ENCODE measurements at regions not wholly inside any gene's neighbourhood (a gene's known extent, or its start where the extent isn't known, plus 50 kb on each side); places are given as distances from the start of the nearest gene placed in this dataset.

DNA sequence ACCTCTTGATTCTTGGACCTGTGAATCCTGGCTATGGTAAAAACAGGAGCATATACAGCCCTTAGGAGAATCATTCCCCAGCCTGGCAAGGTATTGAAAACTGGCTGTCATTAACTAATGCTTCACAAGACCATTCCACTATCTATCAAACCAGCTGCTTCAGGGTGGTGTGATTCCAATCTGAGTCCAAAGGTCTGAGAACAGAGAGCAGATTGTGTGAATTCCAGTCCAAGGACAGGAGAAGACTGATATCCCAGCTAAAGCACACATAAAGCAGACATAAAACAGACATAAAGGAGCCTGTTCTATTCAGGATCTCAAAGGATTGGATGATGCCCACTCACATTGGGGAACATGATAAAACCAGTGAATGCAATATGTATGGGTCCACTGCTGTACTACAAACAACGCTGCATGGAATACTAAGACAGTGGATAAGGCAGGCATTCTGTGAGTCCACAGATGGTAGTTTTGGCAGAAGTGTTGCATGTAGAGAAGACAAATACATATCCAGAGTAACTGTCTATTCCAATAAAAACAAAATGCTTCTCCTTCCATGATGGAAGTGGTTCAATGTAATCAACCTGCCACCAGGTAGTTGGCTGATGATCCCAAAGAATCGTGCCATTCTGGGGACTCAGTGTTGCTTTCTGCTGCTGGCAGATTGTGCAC is 363.9 kb downstream of the KCNJ3 start:
- ATAC-seq, result no peak
- H3K9me3 Mint-ChIP-seq, result peaks cover 14% of the 10 kb centered on the region
- H3K4me3 Mint-ChIP-seq, result no peak overlapping the region
- TF ChIP-seq, protein P1, sequence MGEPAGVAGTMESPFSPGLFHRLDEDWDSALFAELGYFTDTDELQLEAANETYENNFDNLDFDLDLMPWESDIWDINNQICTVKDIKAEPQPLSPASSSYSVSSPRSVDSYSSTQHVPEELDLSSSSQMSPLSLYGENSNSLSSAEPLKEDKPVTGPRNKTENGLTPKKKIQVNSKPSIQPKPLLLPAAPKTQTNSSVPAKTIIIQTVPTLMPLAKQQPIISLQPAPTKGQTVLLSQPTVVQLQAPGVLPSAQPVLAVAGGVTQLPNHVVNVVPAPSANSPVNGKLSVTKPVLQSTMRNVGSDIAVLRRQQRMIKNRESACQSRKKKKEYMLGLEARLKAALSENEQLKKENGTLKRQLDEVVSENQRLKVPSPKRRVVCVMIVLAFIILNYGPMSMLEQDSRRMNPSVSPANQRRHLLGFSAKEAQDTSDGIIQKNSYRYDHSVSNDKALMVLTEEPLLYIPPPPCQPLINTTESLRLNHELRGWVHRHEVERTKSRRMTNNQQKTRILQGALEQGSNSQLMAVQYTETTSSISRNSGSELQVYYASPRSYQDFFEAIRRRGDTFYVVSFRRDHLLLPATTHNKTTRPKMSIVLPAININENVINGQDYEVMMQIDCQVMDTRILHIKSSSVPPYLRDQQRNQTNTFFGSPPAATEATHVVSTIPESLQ (CRISPR knock-in tag; IDR thresholded peaks at IDR 0.05), result no peak
- TF ChIP-seq NFYB (CRISPR knock-in tag; conservative IDR thresholded peaks at IDR 0.05; ENCODE audit: low read depth), result no peak
- no peak for TF ChIP-seq NFE2L1 (CRISPR knock-in tag; IDR thresholded peaks at IDR 0.05)
- TF ChIP-seq, protein P2, sequence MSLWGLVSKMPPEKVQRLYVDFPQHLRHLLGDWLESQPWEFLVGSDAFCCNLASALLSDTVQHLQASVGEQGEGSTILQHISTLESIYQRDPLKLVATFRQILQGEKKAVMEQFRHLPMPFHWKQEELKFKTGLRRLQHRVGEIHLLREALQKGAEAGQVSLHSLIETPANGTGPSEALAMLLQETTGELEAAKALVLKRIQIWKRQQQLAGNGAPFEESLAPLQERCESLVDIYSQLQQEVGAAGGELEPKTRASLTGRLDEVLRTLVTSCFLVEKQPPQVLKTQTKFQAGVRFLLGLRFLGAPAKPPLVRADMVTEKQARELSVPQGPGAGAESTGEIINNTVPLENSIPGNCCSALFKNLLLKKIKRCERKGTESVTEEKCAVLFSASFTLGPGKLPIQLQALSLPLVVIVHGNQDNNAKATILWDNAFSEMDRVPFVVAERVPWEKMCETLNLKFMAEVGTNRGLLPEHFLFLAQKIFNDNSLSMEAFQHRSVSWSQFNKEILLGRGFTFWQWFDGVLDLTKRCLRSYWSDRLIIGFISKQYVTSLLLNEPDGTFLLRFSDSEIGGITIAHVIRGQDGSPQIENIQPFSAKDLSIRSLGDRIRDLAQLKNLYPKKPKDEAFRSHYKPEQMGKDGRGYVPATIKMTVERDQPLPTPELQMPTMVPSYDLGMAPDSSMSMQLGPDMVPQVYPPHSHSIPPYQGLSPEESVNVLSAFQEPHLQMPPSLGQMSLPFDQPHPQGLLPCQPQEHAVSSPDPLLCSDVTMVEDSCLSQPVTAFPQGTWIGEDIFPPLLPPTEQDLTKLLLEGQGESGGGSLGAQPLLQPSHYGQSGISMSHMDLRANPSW (CRISPR knock-in tag; conservative IDR thresholded peaks at IDR 0.05; ENCODE audit: low read depth), result no peak
- TF ChIP-seq, protein P3, sequence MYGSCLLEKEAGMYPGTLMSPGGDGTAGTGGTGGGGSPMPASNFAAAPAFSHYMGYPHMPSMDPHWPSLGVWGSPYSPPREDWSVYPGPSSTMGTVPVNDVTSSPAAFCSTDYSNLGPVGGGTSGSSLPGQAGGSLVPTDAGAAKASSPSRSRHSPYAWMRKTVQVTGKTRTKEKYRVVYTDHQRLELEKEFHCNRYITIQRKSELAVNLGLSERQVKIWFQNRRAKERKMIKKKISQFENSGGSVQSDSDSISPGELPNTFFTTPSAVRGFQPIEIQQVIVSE (CRISPR knock-in tag; IDR thresholded peaks at IDR 0.05; ENCODE audit: borderline replicate concordance), result no peak
- TF ChIP-seq, protein P4, sequence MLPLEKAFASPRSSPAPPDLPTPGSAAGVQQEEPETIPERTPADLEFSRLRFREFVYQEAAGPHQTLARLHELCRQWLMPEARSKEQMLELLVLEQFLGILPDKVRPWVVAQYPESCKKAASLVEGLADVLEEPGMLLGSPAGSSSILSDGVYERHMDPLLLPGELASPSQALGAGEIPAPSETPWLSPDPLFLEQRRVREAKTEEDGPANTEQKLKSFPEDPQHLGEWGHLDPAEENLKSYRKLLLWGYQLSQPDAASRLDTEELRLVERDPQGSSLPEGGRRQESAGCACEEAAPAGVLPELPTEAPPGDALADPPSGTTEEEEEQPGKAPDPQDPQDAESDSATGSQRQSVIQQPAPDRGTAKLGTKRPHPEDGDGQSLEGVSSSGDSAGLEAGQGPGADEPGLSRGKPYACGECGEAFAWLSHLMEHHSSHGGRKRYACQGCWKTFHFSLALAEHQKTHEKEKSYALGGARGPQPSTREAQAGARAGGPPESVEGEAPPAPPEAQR (CRISPR knock-in tag; IDR thresholded peaks at IDR 0.05), result no peak
- no peak for TF ChIP-seq ZNF263 (CRISPR knock-in tag; IDR thresholded peaks at IDR 0.05; ENCODE audit: low read depth)
- TF ChIP-seq, protein P5, sequence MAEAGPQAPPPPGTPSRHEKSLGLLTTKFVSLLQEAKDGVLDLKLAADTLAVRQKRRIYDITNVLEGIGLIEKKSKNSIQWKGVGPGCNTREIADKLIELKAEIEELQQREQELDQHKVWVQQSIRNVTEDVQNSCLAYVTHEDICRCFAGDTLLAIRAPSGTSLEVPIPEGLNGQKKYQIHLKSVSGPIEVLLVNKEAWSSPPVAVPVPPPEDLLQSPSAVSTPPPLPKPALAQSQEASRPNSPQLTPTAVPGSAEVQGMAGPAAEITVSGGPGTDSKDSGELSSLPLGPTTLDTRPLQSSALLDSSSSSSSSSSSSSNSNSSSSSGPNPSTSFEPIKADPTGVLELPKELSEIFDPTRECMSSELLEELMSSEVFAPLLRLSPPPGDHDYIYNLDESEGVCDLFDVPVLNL (CRISPR knock-in tag; IDR thresholded peaks at IDR 0.05; ENCODE audit: borderline replicate concordance, low read depth), result no peak
- TF ChIP-seq MYBL2 (CRISPR knock-in tag; IDR thresholded peaks at IDR 0.05), result no peak
- TF ChIP-seq IRF2 (CRISPR knock-in tag; IDR thresholded peaks at IDR 0.05; ENCODE audit: borderline replicate concordance, low read depth), result no peak
- TF ChIP-seq TEAD1 (CRISPR knock-in tag; IDR thresholded peaks at IDR 0.05), result no peak
- TF ChIP-seq ZNF396 (CRISPR knock-in tag; IDR thresholded peaks at IDR 0.05; ENCODE audit: borderline replicate concordance), result no peak
- TF ChIP-seq FOXK1 (CRISPR knock-in tag; IDR thresholded peaks at IDR 0.05), result no peak
- TF ChIP-seq, protein P6, sequence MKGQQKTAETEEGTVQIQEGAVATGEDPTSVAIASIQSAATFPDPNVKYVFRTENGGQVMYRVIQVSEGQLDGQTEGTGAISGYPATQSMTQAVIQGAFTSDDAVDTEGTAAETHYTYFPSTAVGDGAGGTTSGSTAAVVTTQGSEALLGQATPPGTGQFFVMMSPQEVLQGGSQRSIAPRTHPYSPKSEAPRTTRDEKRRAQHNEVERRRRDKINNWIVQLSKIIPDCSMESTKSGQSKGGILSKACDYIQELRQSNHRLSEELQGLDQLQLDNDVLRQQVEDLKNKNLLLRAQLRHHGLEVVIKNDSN (CRISPR knock-in tag; IDR thresholded peaks at IDR 0.05), result no peak
- TF ChIP-seq HMGA2 (CRISPR knock-in tag; IDR thresholded peaks at IDR 0.05), result no peak
- TF ChIP-seq ETV6 (CRISPR knock-in tag; IDR thresholded peaks at IDR 0.05), result no peak
- TF ChIP-seq, protein P7, sequence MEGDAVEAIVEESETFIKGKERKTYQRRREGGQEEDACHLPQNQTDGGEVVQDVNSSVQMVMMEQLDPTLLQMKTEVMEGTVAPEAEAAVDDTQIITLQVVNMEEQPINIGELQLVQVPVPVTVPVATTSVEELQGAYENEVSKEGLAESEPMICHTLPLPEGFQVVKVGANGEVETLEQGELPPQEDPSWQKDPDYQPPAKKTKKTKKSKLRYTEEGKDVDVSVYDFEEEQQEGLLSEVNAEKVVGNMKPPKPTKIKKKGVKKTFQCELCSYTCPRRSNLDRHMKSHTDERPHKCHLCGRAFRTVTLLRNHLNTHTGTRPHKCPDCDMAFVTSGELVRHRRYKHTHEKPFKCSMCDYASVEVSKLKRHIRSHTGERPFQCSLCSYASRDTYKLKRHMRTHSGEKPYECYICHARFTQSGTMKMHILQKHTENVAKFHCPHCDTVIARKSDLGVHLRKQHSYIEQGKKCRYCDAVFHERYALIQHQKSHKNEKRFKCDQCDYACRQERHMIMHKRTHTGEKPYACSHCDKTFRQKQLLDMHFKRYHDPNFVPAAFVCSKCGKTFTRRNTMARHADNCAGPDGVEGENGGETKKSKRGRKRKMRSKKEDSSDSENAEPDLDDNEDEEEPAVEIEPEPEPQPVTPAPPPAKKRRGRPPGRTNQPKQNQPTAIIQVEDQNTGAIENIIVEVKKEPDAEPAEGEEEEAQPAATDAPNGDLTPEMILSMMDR (IDR thresholded peaks at IDR 0.05), result no peak
- TF ChIP-seq NR1H2 (CRISPR knock-in tag; IDR thresholded peaks at IDR 0.05), result no peak
- TF ChIP-seq, protein P8, sequence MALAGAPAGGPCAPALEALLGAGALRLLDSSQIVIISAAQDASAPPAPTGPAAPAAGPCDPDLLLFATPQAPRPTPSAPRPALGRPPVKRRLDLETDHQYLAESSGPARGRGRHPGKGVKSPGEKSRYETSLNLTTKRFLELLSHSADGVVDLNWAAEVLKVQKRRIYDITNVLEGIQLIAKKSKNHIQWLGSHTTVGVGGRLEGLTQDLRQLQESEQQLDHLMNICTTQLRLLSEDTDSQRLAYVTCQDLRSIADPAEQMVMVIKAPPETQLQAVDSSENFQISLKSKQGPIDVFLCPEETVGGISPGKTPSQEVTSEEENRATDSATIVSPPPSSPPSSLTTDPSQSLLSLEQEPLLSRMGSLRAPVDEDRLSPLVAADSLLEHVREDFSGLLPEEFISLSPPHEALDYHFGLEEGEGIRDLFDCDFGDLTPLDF (CRISPR knock-in tag; IDR thresholded peaks at IDR 0.05), result no peak
- TF ChIP-seq FOXP1 (CRISPR knock-in tag; IDR thresholded peaks at IDR 0.05; ENCODE audit: borderline replicate concordance), result no peak
- no peaks in the 10 kb centered on the region for H3K4me1 Mint-ChIP-seq
- POLR2A ChIA-PET, result no interaction called here
- CTCF ChIA-PET, result no interaction called here
- H3K27me3 Mint-ChIP-seq (ENCODE audit: low read depth), result no peaks in the 10 kb centered on the region
- H3K36me3 Mint-ChIP-seq, result no peaks in the 10 kb centered on the region
- no peak overlapping the region for H3K27ac Mint-ChIP-seq
- DNase-seq (ENCODE audit: low spot score), result no peak
